Central memory CD4-positive, alpha-beta T cell (primary cell): ENCODE measurements at regions not wholly inside any gene's neighbourhood (a gene's known extent, or its start where the extent isn't known, plus 50 kb on each side); places are given as distances from the start of the nearest gene placed in this dataset.
A peak's percentile ranks its signal among the peaks of the same experiment; 100 is the strongest.
"Not testable (repeated sequence)": the region's sequence is repeated elsewhere in the genome, so short reads cannot be mapped to it uniquely, and the experiment has no call there.

Experiments
- DNase-seq: peaks from one replicate; pipeline ENCODE4 v3.0.0; 2022

DNA sequence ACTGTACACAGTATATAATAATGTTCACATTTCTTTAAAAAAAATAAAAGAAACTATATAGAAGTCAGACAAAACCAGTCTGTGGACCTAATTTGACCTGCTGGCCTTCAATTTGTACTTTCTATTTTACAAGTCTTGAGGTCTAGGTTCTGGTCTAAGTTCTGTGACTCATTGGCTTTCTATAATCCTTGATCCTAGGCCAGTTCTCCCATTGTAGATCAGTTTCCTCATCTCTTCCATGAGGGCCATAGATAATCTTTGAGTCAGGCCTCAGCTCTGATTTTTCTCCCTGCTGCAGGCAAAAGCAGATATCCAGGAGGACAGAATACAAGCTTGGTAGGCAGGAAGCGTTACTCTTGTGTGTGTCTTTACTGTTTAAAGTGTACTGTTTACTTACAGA lies 603.7 kb upstream of the CAMK1G start:
- DNase-seq, result no peak

DNA sequence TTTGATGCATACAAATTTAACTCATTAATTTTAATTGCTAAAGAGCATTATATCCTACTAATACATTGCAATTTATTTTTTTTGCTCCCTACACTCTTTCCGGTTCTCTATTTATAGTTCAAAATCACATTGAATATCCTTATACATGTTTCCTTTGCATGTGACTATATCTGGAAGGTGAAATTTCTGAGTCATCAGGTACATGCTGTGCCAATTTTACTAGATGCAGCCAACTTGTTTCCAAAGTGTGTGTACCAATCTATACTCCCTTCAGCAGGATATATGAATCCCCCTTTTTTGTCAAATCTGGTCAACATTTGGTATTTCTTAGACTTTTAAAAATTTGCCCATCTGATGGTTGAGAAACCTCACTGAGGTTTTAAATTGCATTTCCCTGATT lies 602.9 kb upstream of the CAMK1G start:
- DNase-seq, result no peak

DNA sequence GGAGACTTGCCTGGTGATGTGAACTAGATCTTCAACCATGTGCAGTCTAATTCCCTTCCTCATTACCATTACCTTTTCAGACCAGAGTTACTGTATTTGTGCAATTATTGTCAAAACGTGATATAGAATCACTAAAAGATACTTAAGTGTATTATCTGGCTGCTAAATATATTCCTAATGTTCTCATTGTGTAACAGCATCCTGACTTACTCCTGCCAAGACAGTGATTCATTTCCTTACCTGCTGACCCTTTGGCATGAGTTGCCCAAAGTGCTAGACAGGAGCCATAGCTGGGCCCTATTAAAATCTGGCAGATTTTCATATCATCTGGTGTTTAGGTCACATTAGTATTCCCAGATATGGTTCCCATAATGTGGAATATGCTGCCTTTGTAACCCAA lies 598.3 kb upstream of the CAMK1G start:
- no peak for DNase-seq

DNA sequence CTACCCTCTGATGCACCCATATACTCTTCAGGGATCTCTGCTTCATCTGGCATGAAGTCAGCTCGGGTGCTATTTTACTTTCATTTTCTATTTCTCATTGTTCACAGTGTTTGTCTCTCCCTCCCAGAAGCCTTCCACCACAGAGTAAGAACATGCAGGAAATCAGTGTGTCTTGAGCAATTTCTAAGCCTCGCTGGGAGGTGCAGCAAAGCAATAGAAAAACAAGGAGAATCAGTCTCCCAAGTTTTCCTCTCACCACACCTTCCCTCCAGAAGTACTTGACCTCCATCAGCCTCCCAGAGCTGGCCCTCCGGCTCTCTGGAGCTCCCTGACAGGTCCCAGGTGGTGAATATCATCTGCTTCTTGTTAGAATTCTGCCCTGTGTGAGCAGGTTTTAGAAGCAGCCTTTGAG lies 594.7 kb upstream of the CAMK1G start:
- DNase-seq, result peak; percentile 7

DNA sequence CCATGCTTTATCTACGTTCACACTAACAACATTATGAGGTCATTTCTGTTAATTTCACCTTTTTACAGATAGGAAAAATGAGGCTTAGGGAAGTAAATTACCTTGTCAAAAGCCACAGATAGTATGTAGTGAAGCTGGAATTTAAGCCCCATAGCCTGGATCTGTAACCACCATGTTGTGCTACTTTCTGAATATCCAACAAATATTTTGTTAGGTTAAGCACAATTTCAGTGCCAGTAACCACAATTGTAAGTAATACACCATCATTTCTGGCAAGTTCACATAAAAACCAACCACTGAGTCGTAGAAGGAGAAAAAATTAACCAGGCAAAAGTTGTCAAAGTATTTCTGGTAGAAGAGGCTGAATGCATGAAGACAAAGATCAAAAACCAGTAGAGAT lies 593.1 kb upstream of the CAMK1G start:
- no peak for DNase-seq

DNA sequence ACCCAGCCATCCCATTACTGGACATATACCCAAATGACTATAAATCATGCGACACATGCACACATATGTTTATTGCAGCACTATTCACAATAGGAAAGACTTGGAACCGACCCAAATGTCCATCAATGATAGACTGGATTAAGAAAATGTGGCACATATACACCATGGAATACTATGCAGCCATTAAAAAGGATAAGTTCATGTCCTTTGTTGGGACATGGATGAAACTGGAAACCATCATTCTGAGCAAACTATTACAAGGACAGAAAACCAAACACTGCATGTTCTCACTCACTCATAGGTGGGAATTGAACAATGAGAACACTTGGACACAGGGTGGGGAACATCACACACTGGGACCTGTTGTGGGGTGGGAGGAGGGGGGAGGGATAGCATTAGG lies 586.5 kb upstream of the CAMK1G start:
- DNase-seq, result not testable (repeated sequence)

DNA sequence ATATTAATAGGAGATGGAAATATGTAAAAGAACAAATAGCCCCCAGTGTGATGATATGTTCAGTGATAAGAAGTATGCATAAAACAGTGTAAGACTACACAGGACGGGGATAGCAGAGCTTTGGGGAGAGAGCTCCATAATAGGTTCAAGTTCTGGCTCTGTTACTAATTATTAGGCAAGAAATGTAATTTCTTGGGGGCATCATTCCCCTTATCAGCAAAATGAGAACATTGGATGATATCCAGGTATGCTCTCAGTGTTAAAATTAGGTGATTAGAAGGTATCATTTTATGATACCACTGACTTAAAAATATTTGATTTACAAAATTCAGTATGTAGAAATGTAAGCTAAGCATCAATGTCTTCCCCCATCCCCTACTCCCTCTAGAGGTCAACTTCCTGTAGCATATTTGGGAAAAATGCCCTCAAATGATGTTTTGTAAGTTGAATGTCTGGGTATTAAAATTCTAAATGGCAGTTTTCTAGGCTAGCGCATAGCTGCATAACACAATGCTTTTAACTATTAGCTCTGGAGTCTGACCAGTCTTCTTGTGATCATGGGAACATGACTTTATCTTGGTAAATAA lies 585.7 kb upstream of the CAMK1G start:
- DNase-seq, result no peak

DNA sequence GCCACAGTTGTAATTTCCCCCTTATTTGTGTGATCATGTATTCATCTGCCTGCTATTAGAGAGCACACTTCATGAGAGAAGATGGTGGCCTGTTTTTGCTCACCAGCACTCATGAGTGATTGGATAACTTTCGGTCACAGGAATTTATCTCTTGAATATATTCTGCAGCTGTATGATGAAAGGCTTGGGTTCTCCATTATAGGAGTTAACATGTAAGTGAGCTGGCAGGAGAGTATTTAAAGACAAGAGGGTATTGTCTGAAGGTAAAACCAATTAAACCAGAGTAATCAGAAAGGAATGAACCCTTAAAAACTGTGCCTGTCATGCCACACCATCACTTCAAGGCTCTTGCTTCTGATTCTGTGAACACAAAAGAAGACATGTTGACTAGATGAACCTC lies 574.9 kb upstream of the CAMK1G start:
- DNase-seq, result no peak

DNA sequence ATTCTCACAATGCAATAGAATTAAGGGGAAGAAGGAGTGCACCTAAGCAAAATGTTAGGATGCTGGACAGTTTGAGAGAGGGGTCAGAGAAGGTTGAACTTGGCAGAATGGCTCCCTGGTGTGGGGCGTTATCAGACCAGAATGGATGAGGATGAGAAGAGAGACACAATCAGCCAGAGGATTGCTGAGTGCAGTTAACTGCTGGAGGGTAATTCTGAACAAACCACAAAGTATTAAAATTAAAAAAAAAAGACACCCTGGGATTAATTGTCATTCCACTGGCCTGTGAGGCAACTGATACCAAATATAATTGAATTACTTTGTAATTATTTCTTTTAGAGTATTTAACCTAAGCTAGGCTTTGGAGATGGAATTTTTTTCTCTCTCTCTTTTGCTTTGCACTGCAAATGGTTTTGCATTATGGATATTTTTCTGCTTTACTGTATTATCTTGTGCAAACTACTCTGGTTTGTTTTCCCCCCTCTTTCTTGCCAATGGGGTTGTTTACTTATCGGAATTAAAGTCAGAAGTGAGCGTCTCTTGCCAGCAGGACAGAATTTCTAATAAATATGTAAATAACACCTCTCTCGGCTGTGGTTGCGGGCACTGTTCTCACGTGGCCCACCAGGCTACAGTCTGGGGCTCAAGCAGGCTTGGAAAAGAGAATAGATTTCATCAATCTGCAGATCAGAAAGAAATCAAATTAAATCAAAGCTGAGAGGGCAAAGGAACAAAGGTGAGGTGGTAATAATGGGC lies 572.9 kb upstream of the CAMK1G start:
- DNase-seq, result no peak

DNA sequence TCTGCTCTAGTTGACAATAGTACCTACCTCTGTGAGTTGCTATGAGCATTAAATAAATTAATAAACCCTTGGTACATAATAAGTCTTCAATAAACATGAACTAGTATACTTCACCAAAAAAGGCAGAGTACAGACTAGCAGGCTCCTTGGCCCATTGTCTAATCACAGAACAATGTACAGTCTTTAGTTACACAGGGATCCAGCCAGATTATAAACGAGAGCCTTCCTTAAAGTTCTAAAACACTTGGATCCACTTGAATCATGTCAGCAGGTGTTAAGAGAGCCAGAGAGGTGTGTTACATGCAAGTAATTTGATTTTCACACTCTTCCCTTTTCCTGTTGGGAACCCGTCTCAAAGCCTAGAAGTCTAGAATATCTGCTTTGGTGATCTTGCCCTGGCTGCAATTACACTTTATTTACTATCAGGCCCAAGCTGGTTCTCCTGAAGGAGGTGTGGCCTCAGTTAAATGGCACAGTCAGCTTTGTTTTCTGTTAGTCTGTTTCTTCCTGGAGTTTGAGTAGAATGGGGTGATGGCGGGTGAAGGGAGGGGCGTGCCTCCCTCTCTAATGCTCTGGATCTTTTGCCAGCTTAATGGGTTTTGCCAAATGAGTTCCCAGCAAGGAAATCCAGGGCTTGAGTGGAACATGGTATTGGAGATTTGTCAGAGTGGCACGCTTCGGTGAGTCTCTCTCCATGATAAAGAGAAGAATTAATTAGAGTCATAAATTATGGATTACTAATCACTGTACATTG lies 570.9 kb upstream of the CAMK1G start:
- DNase-seq, result no peak

DNA sequence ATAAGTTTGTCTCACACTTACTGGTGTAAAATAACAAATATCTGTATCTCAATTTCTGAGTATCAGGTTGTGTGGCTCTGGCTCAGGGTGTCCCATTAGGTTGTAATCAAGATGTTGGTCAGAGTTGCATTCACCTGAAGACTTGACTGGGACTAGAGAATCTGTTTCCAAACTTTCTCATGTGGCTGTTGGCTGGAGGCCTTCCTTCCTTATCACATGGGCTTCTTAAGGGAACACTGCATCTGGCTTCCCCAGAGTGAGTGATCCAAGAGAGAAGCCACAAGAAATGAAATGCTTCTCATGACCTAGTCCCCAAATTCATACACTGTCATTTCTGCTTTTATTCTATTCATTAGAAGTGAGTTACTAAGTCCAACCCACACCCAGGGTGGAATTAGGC lies 568.4 kb upstream of the CAMK1G start:
- DNase-seq, result no peak

DNA sequence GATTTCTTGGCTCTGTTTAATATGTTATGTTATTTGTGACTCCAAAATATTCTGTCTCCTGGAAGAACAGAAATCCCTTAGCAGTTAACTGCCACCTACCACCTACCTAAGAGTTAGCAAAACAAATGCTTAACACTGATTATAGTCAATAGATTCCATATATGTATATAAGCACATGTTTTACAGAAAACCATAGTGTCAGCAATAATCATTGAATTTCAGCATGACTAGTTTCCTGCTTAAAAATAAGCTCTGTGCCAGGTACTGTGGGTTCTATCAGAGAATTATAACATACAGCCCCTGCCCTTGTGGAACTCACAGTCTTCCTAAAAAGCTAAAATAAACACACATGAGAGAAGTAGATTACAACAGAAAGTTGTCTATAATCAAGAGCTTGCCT lies 561.9 kb upstream of the CAMK1G start:
- DNase-seq, result no peak

DNA sequence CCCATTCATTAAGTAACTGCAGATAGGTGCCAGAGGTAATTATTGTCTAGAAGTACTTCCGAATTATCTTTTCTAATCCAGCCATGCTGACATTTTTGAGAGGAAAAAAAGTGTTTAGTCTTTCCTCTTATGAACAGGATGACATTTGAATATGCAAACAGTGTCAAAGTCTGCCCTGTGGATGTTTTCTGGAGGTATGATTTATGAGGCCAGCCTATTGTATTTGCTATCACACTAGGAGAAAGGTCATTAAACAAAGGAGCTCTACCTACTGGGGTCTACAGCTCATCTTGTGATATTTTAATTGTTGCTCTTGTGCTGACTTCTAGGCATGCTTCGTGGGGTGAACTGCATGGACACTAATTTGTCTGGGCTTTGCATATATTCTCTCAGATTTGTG lies 559.7 kb upstream of the CAMK1G start:
- DNase-seq, result no peak

DNA sequence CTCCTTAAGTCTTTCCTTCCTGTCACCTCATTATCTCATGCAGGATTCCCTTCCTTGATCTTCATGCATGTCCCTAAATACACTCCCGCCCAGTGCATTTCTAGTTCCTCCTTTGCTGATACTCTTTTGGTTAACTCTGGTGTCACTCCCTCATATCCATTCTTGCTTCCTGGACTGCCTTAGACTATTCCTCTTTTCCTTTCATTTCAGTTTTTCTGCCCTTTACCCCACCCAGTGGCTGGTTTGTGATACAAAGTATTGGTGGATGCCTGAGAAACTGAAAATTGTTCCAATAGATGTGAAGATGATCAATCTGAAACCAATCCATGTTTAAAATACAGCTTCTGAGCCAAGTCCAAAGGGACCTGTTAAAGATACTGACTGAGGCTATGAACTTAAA lies 553.8 kb upstream of the CAMK1G start:
- DNase-seq, result no peak

DNA sequence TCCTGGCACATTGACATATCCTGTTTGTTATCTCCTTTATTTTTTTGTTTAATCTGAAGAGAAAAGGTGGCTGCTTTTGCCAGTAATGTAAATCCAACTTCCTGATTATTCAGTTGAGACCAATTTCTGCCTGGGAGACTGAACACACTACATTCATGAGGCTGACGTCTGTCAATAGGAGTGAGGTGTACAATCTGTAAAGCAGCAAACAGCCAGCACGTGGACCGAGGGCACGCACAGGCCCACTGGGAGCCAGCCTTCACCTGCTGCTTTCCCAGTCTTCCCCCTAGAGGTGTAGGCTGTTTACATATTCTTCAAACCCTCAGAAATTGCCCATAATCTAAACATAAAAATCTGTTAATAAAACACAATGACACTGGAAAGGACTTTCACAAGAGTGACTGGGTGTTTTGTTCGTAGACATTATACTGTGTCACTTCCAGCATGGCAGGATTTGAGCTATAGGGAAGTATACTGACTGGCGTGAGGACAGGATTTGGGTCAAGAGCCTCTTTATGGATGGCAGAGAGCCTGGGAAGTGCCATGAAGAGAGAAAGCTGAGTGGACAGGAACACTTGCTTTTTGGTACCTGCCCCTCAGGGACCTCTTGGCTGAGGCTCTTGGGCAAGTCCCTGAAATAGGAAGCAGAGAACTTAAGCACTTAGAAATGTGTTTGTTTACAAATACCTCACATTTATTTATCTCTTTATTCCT lies 552.9 kb upstream of the CAMK1G start:
- no peak for DNase-seq

DNA sequence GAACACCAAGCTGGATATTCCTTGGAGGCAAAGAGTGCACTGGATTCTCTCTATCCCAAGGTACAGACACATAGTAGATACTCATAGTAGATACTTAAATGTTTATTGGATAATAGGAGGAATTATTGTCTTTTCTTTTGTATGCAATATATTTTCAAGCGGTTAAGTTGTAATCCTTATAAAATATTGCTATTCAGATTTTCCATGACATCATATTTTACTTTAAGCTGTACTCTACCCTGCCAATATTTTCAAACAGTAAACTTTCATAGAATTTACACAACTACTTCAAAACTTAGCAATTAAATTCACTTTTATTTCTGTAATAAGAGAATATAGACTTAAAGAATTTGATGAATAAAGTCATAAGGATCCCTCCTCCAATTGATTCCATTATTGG lies 546.5 kb upstream of the CAMK1G start:
- no peak for DNase-seq

DNA sequence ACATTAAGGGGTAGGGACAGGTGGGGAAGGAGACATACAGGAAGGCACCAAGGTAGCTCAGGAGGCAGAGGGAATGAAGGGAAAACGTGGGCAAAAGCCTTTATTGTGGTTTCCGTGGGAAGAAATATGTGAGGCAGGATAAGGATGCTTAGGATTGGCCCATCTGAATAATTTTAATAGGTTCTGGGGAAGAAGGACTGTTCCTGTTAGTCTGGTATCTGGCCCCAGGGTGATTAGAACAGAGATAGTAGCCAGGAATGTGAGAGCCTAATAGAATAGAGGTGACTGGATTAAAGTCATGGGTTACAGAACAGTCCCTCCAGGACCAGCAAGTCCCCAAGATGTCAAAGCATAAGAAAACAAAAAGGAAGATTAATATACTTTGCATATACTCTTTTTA lies 545.2 kb upstream of the CAMK1G start:
- no peak for DNase-seq

DNA sequence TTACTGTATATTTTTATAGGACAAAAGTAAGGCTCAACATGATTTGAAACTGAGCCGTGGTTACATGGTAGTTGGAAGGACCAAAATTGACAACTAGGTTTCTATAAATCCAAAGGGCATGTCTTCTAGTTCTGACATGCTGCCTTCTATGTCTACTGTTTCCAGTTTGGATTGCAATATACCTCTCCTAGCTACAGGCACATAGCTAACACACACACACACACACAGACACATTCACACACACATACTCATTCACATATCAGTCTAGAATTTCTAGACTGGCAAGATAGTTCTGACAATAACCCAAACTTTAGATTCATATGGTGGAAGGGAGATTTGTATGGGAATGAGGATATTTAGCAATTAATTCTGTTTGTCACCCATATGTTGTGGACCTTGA lies 544.8 kb upstream of the CAMK1G start:
- no peak for DNase-seq

DNA sequence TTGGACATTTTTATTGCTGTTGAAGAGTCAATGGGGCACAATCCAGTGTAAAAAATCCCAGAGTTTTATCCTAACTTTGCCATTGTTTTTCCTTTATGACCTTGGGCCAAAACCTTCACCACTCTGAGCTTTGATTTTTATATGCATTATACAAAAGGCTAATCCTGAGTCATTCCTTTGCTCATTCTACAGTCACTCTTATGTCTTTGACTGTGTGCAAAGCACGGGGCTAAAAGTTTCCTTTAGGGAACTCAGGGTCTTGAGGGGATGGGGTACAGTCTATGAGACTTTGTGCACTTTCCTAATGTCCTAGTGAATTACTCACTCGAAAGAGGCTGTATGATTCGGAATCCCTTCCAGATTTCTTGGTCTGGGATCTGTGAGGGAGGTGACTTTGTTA lies 543.2 kb upstream of the CAMK1G start:
- DNase-seq, result no peak

DNA sequence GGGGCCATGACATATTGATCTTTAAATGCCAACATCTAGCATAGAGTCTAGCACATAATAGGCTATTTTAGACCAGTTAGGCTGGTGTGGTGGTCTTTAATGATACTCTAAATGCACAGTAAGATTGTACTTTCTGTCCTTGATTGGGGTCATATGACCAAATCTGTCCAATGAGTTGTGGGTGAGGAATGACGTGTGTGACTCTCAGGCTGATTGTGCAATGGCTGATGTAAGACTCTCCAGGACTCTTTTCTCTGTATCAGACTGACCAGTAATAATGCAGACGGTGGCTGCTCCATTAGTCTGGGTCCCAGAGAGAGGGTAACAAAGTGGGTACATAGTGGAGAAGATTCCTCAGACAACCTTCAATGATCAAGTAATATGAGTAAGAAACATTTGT lies 541.6 kb upstream of the CAMK1G start:
- no peak for DNase-seq

DNA sequence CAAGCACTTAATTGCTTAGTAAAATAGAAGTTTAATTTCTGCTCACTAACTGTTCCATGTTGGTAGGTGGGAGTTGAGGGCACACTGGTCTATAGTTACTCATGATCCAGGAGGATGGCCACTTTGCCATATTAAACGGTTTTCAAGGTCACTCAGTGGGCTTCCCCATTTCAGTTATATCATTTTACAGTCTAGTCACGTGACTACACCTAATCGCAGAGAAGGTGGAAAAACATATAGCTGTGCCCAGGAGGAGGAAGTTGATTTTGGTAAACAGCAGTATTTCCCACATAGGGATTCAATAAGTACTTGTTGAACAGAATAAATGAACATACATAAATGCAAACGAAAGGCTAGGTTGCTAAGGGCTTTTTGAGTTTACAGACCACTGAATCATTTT lies 541.1 kb upstream of the CAMK1G start:
- no peak for DNase-seq

DNA sequence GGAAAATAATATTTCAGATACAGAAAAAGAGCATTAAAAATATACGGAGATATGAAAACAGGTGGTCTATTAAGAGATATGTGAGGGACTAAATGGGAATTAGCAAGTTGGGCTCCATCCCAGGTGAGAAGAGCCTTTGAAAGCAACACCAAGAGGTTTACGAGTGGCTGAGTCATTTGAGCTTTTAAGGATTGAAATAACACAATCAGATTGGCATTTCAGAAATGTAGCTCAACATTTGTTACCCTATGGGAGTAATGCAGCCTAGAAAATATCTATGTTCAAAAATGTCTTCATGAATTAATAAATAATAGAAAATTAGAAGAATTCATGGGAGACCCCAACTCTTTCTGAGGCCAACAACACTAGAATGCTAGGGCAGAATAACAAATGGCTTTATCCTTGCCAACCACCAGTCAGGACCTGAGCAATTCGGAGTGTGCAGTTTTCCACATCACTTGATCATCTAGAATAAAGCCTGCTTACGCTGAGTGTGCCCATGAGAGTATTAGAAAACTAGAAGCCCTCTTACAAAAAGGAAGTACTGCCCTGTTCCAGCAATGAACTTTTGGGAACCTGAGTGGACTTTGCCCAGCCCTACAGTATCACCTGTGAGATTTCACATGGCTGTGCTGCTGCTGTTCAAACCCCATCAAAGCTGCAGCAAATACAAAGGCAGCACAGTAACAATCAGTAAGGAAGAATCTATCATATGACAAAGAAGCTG lies 538.0 kb upstream of the CAMK1G start:
- no peak for DNase-seq

DNA sequence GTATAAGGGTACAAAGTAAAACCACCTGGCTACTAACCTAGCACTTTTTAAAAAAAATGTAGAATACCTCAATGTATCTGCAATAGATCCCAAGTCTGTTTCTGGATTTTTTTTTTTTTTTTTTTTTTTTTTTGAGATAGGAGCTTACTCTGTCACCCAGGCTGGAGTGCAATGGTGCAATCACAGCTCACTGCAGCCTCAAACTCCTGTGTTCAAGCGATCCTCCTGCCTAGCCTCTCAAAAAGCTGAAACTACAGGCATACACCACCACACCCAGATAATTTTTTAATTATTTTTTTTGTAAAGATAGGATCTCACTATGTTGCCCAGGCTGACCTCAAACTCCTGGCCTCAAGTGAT lies 537.5 kb upstream of the CAMK1G start:
- DNase-seq, result no peak
